Uterus (tissue), 2 donors: ENCODE measurements at regions not wholly inside any gene's neighbourhood (a gene's known extent, or its start where the extent isn't known, plus 50 kb on each side); places are given as distances from the start of the nearest gene placed in this dataset.
"Not testable (repeated sequence)": the region's sequence is repeated elsewhere in the genome, so short reads cannot be mapped to it uniquely, and the experiment has no call there.

Source experiments
- POLR2A ChIP-seq, 2 donors: fragments of 450-650 bp; IDR thresholded peaks; one replicate each; pipeline ENCODE4 v1.6.1; 2016; ENCODE audit warnings: antibody characterized with exemption in 2 of 2, mild to moderate bottlenecking in 1 of 2, moderate library complexity in 1 of 2
- TF ChIP-seq, protein P1 (sequence below), 4 experiments: fragments of 200-600 bp in 2 of 4; fragments of 450-650 bp in 2 of 4; sonication (generic) in 2 of 4; IDR thresholded peaks; one replicate each; pipeline ENCODE4 v1.5.1; 2016 to 2019; ENCODE audit warnings: antibody characterized with exemption in 4 of 4, mild to moderate bottlenecking in 2 of 4, moderate library complexity in 1 of 4

DNA sequence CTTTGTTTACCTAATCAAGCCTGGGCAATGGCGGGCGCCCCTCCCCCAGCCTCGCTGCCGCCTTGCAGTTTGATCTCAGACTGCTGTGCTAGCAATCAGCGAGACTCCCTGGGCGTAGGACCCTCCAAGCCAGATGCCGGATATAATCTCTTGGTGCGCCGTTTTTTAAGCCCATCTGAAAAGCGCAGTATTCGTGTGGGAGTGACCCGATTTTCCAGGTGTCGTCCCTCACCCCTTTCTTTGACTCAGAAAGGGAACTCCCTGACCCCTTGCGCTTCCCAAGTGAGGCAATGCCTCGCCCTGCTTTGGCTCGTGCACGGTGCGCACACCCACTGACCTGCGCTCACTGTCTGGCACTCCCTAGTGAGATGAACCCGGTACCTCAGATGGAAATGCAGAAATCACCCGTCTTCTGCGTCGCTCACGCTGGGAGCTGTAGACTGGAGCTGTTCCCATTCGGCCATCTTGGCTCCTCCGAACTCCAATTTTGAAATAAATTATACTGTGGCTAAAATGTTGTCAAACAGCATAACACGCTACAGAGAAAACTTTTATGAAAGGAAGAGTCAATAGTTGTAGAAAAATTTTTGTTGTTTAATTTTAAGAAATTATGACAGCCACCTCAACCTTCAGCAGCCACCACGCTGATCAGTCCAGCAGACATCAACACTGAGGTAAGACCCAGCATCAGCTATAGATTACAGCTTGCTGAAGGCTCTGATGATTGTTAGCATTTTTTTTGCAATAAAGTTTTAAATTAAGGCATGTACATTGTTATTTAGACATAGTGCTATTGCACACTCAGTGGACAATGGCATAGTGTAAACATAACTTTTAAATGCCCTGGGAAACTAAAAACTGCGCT lies 384.7 kb upstream of the DEPDC1 start:
- TF ChIP-seq, protein P1, sequence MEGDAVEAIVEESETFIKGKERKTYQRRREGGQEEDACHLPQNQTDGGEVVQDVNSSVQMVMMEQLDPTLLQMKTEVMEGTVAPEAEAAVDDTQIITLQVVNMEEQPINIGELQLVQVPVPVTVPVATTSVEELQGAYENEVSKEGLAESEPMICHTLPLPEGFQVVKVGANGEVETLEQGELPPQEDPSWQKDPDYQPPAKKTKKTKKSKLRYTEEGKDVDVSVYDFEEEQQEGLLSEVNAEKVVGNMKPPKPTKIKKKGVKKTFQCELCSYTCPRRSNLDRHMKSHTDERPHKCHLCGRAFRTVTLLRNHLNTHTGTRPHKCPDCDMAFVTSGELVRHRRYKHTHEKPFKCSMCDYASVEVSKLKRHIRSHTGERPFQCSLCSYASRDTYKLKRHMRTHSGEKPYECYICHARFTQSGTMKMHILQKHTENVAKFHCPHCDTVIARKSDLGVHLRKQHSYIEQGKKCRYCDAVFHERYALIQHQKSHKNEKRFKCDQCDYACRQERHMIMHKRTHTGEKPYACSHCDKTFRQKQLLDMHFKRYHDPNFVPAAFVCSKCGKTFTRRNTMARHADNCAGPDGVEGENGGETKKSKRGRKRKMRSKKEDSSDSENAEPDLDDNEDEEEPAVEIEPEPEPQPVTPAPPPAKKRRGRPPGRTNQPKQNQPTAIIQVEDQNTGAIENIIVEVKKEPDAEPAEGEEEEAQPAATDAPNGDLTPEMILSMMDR (IDR thresholded peaks at IDR 0.05), result not testable (repeated sequence)
- TF ChIP-seq POLR2A (IDR thresholded peaks at IDR 0.05), result not testable (repeated sequence)
